MM.1S (cell line): ENCODE measurements at regions not wholly inside any gene's neighbourhood (a gene's known extent, or its start where the extent isn't known, plus 50 kb on each side); places are given as distances from the start of the nearest gene placed in this dataset.

Source experiments
- DNase-seq: peaks from one replicate; pipeline ENCODE4 v3.0.0-alpha.2; 2015
- H2AFZ ChIP-seq: fragments of 300-600 bp; sonication (generic); 2 replicates; pipeline ENCODE4 v1.6.0; 2016; ENCODE audit warnings: antibody characterized with exemption, low read length
- H3F3A ChIP-seq: fragments of 300-600 bp; sonication (generic); 2 replicates; pipeline ENCODE4 v1.6.1; 2016; ENCODE audit warnings: mild to moderate bottlenecking, antibody characterized with exemption, low read length, moderate library complexity, mixed read lengths; ENCODE audit not compliant: insufficient read depth
- H3K27ac ChIP-seq: fragments of 300-600 bp; sonication (generic); 2 replicates; pipeline ENCODE4 v1.5.1; 2016; ENCODE audit warnings: mild to moderate bottlenecking, low read length
- H3K27me3 ChIP-seq: fragments of 300-600 bp; sonication (generic); replicated peaks from 2 replicates; pipeline ENCODE4 v1.6.0; 2016; ENCODE audit warnings: low read length; ENCODE audit not compliant: insufficient read depth
- H3K36me3 ChIP-seq: fragments of 300-600 bp; sonication (generic); replicated peaks from 2 replicates; pipeline ENCODE4 v1.6.1; 2016; ENCODE audit warnings: mild to moderate bottlenecking, low read length, mixed read lengths; ENCODE audit not compliant: insufficient read depth
- H3K4me1 ChIP-seq: fragments of 300-600 bp; sonication (generic); 2 replicates; pipeline ENCODE4 v1.6.1; 2016; ENCODE audit warnings: low read length, mixed read lengths
- H3K4me2 ChIP-seq: fragments of 300-600 bp; sonication (generic); 2 replicates; pipeline ENCODE4 v1.6.0; 2016; ENCODE audit warnings: low read depth, low read length
- H3K4me3 ChIP-seq: fragments of 300-600 bp; sonication (generic); 2 replicates; pipeline ENCODE4 v1.5.1; 2016; ENCODE audit warnings: low read length, mixed read lengths
- H3K79me2 ChIP-seq: fragments of 300-600 bp; sonication (generic); 2 replicates; pipeline ENCODE4 v1.6.1; 2016; ENCODE audit warnings: mixed run types, low read length, mixed read lengths
- H3K9ac ChIP-seq: fragments of 300-600 bp; sonication (generic); 2 replicates; pipeline ENCODE4 v1.6.1; 2016; ENCODE audit warnings: low read length, mixed read lengths
- H3K9me2 ChIP-seq: fragments of 300-600 bp; sonication (generic); replicated peaks from 2 replicates; pipeline ENCODE4 v1.6.1; 2016; ENCODE audit warnings: mild to moderate bottlenecking, low read length, mixed read lengths; ENCODE audit not compliant: insufficient read depth
- H3K9me3 ChIP-seq: fragments of 300-600 bp; sonication (generic); replicated peaks from 2 replicates; pipeline ENCODE4 v1.6.1; 2016; ENCODE audit warnings: mild to moderate bottlenecking, low read length, mixed read lengths; ENCODE audit not compliant: insufficient read depth
- H4K20me1 ChIP-seq: fragments of 300-600 bp; sonication (generic); 2 replicates; pipeline ENCODE4 v1.6.1; 2016; ENCODE audit warnings: mild to moderate bottlenecking, low read length, moderate library complexity, mixed read lengths; ENCODE audit not compliant: insufficient read depth
- CTCF ChIP-seq: fragments of 300-600 bp; sonication (generic); IDR thresholded peaks from 2 replicates; pipeline ENCODE4 v1.5.1; 2016; ENCODE audit warnings: antibody characterized with exemption, low read length, mixed read lengths
- EZH2 ChIP-seq: fragments of 300-600 bp; sonication (generic); optimal IDR thresholded peaks from 2 replicates; pipeline ENCODE3; 2017; ENCODE audit warnings: low read depth, mild to moderate bottlenecking, antibody characterized with exemption, low read length, mixed read lengths
- EZH2phosphoT487 ChIP-seq: fragments of 300-600 bp; sonication (generic); IDR thresholded peaks from 2 replicates; pipeline ENCODE4 v1.6.1; 2018; ENCODE audit warnings: antibody characterized with exemption, low read length

- Histone ChIP-seq H3K4me2 (no peak overlapping the region), H3K36me3 (no peaks in the 10 kb centered on the region), H3K9me2 (no peaks in the 10 kb centered on the region), H3K9me3 (no peaks in the 10 kb centered on the region), H4K20me1 (no peaks in the 10 kb centered on the region), H3K9ac (no peak overlapping the region), H3K4me3 (no peak overlapping the region), H3K27ac (no peak overlapping the region), H3F3A (no peaks in the 10 kb centered on the region), H2AFZ (no peak overlapping the region), H3K79me2 (no peaks in the 10 kb centered on the region), H3K4me1 (no peaks in the 10 kb centered on the region), H3K27me3 (peaks cover 25% of the 10 kb centered on the region)
- TF ChIP-seq EZH2 (no peak), CTCF (no peak), EZH2phosphoT487 (no peak)
- DNase-seq = peak; percentile 24
Measured at GRCh38 chr12:131620520-131620919, 90.4 kb upstream of the SFSWAP start.

GRCh38 chr12:131620946-131621681 is 89.8 kb upstream of the SFSWAP start:
- Histone ChIP-seq H3K27ac (no peak overlapping the region), H3K27me3 (peaks cover 25% of the 10 kb centered on the region), H3K9me2 (no peaks in the 10 kb centered on the region), H3F3A (no peaks in the 10 kb centered on the region), H2AFZ (no peak overlapping the region), H3K9me3 (no peaks in the 10 kb centered on the region), H3K79me2 (no peaks in the 10 kb centered on the region), H3K4me2 (no peak overlapping the region), H3K4me3 (no peak overlapping the region), H3K9ac (no peak overlapping the region), H4K20me1 (no peaks in the 10 kb centered on the region), H3K36me3 (no peaks in the 10 kb centered on the region), H3K4me1 (no peaks in the 10 kb centered on the region)
- no peak for DNase-seq
- TF ChIP-seq EZH2 (no peak), CTCF (no peak), EZH2phosphoT487 (no peak)

- Histone ChIP-seq H3K36me3 (no peaks in the 10 kb centered on the region), H3K9me2 (no peaks in the 10 kb centered on the region), H3K9me3 (no peaks in the 10 kb centered on the region), H3K27me3 (peaks cover 22% of the 10 kb centered on the region), H2AFZ (no peak overlapping the region), H3K27ac (no peak overlapping the region), H4K20me1 (no peaks in the 10 kb centered on the region), H3K9ac (no peak overlapping the region), H3F3A (no peaks in the 10 kb centered on the region), H3K4me2 (no peak overlapping the region), H3K79me2 (no peaks in the 10 kb centered on the region), H3K4me3 (no peak overlapping the region), H3K4me1 (no peaks in the 10 kb centered on the region)
- no peak for TF ChIP-seq EZH2phosphoT487
- no peak for TF ChIP-seq EZH2
- no peak for TF ChIP-seq CTCF
- DNase-seq = no peak
Measured at GRCh38 chr12:131621701-131622421, 89.0 kb upstream of the SFSWAP start.
